Mammary epithelial cell (primary cell): ENCODE measurements at regions not wholly inside any gene's neighbourhood (a gene's known extent, or its start where the extent isn't known, plus 50 kb on each side); places are given as distances from the start of the nearest gene placed in this dataset.

ENCODE experiments used
- CTCF ChIP-seq, 2 donors: IDR thresholded peaks in 1 of 2; conservative IDR thresholded peaks in 1 of 2; 2 replicates each; pipeline ENCODE4 v1.5.1; 2011 to 2012; ENCODE audit warnings: inconsistent platforms in 2 of 2, low read length in 2 of 2, mild to moderate bottlenecking in 2 of 2, control low read depth in 1 of 2, low read depth in 1 of 2; ENCODE audit not compliant: insufficient read depth in 1 of 2; ENCODE audit errors: extremely low read depth in 1 of 2
- EZH2 ChIP-seq: IDR thresholded peaks from 2 replicates; pipeline ENCODE4 v1.6.1; 2012; ENCODE audit warnings: low read length, inconsistent platforms, borderline replicate concordance

GRCh38 chr20:22462975-22463914, 121.1 kb downstream of the FOXA2 start:
- TF ChIP-seq CTCF (conservative IDR thresholded peaks at IDR 0.05 in 1 of 2, IDR thresholded peaks at IDR 0.05 in 1 of 2; ENCODE audit: extremely low read depth in 1 of 2, insufficient read depth in 1 of 2, low read depth in 1 of 2, low read length in 2 of 2) (no peak), EZH2 (no peak)
